ENCODE measurements at regions not wholly inside any gene's neighbourhood (a gene's known extent, or its start where the extent isn't known, plus 50 kb on each side); places are given as distances from the start of the nearest gene placed in this dataset.

DNA sequence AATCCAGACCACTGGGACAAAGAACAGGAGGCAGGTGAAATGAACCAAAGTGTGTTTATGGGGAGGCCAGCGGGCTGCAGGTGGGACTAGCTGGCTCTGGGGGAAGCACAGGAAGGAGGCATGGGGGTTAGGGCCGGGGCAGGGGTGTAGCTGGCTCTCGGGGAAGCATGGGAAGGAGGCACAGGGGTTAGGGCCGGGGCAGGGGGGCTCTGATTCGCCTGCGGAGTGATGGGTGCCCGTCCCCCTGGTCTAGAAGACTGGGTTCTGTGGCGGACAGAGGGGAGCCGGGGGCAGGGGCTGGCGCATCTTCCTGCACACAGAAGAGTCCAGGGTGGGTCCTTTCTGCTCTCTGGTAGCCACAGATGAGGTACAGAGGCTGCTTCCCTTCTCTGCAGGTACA, 310.3 kb downstream of the TMEM121 start:
- intact Hi-C loops (cut with DNase I), result no loop called here
- no peaks in the 10 kb centered on the region for H3K4me1 ChIP-seq
- H3K36me3 ChIP-seq, result no peaks in the 10 kb centered on the region
- no peaks in the 10 kb centered on the region for H3K9me3 ChIP-seq
- TF ChIP-seq POLR2A (IDR thresholded peaks at IDR 0.05), result no peak
- TF ChIP-seq, protein P1, sequence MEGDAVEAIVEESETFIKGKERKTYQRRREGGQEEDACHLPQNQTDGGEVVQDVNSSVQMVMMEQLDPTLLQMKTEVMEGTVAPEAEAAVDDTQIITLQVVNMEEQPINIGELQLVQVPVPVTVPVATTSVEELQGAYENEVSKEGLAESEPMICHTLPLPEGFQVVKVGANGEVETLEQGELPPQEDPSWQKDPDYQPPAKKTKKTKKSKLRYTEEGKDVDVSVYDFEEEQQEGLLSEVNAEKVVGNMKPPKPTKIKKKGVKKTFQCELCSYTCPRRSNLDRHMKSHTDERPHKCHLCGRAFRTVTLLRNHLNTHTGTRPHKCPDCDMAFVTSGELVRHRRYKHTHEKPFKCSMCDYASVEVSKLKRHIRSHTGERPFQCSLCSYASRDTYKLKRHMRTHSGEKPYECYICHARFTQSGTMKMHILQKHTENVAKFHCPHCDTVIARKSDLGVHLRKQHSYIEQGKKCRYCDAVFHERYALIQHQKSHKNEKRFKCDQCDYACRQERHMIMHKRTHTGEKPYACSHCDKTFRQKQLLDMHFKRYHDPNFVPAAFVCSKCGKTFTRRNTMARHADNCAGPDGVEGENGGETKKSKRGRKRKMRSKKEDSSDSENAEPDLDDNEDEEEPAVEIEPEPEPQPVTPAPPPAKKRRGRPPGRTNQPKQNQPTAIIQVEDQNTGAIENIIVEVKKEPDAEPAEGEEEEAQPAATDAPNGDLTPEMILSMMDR (IDR thresholded peaks at IDR 0.05), result no peak
- no peak overlapping the region for H3K27ac ChIP-seq
- no peak for DNase-seq
- no peaks in the 10 kb centered on the region for H3K27me3 ChIP-seq
- no peak overlapping the region for H3K4me3 ChIP-seq (replicated peaks in 1 of 3)
- WGBS, 2 donors, result 80 to 82% methylated on average over 9 to 10 of the region's 10 CpGs

- no peak overlapping the region for H3K27ac ChIP-seq
- no peak overlapping the region for H3K4me3 ChIP-seq (replicated peaks in 1 of 3)
- no peaks in the 10 kb centered on the region for H3K4me1 ChIP-seq
- no peaks in the 10 kb centered on the region for H3K27me3 ChIP-seq
- H3K36me3 ChIP-seq, result no peaks in the 10 kb centered on the region
- 84 to 88% methylated on average over 13 to 20 of the region's 20 CpGs for WGBS, 2 donors
- TF ChIP-seq, protein P1 (IDR thresholded peaks at IDR 0.05), result no peak
- no peak for TF ChIP-seq POLR2A (IDR thresholded peaks at IDR 0.05)
- intact Hi-C loops (cut with DNase I), result no loop called here
- no peaks in the 10 kb centered on the region for H3K9me3 ChIP-seq
- no peak for DNase-seq
Measured at GRCh38 chr14:105837349-105838063, 311.1 kb downstream of the TMEM121 start.

DNA sequence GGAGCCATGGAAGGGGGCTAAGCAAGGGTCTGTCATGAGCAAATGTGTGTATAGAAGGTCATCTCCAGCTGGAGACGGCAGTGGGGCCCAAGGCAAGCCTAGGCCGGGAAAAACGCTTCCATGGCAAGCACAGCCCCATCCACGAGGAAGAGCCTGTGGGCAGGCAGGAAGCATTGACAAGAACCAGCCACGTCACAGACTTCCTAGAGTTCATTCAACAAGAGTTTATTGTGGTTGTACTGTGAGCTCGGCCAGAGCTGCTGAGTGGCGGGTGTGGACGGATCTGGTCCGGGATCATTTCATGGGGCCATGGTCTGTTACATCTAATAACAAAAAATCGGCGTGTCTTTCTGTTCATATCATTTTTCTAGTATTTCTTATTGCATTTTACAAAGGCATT, 311.7 kb downstream of the TMEM121 start:
- H3K4me1 ChIP-seq, result no peaks in the 10 kb centered on the region
- H3K27me3 ChIP-seq, result no peaks in the 10 kb centered on the region
- 85 to 87% methylated on average over 11 of the region's 11 CpGs for WGBS, 2 donors
- intact Hi-C loops (cut with DNase I), result no loop called here
- no peak overlapping the region for H3K4me3 ChIP-seq (replicated peaks in 1 of 3)
- no peak for DNase-seq
- H3K36me3 ChIP-seq, result no peaks in the 10 kb centered on the region
- TF ChIP-seq, protein P1 (IDR thresholded peaks at IDR 0.05), result no peak
- TF ChIP-seq POLR2A (IDR thresholded peaks at IDR 0.05), result no peak
- H3K9me3 ChIP-seq, result no peaks in the 10 kb centered on the region
- no peak overlapping the region for H3K27ac ChIP-seq

DNA sequence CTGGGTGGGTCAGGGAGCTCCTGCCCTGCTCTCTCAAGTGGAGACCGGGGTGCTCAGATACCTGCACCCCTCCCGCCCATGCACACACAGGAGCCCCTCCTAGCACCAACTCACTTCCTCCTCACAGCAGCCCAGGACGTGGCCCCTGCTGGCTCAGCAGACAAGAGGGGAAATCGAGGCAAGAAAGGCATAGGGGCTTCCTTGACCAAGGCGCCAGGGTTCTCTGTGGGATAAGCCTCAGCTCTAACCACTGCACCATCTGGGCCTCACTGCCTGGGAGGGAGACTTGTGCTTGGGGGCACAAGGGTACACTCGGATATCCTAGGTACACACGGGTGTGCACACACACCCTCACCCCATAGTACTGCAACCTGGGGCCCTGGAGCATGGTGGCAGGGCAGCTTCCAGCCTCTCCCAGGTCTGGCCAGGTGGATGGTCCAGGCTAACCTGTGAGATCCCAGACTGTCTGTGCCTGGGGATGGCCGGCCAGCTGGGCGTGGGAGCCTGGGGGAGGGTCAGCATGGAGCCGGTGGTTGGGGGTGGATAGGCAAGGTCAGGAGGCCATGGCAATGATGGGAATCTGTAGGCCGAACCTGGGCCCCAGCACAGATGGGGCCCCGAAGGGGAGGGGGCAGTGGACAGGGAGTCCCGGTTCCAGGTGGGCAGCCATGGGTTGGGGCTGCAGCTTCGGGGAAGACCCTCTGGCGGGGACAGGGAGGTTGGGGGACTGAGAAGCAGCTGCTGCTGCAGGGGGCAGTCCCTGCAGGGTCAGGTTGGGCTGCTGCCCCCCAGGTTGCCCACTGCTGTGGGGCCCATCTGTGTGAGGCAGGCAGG, 312.4 kb downstream of the TMEM121 start:
- intact Hi-C loops (cut with DNase I), result no loop called here
- Histone ChIP-seq H3K4me1 (no peaks in the 10 kb centered on the region), H3K9me3 (no peaks in the 10 kb centered on the region), H3K27ac (no peak overlapping the region), H3K27me3 (no peaks in the 10 kb centered on the region), H3K4me3 (replicated peaks in 1 of 3) (no peak overlapping the region), H3K36me3 (no peaks in the 10 kb centered on the region)
- 68 to 91% methylated on average over 7 to 10 of the region's 15 CpGs for WGBS, 2 donors
- no peak for DNase-seq
- no peak for TF ChIP-seq POLR2A (IDR thresholded peaks at IDR 0.05)
- TF ChIP-seq, protein P1 (IDR thresholded peaks at IDR 0.05), result no peak
